CD14-positive monocyte (primary cell): ENCODE measurements at regions not wholly inside any gene's neighbourhood (a gene's known extent, or its start where the extent isn't known, plus 50 kb on each side); places are given as distances from the start of the nearest gene placed in this dataset.

Experiments
- DNase-seq, 3 donors: peaks; one replicate each; pipeline ENCODE4 v3.0.0-alpha.2; 2011 to 2022
- H2AFZ ChIP-seq: 2 replicates; pipeline ENCODE4 v1.6.0; 2012; ENCODE audit warnings: mild to moderate bottlenecking, low read depth, low read length, inconsistent platforms; ENCODE audit not compliant: insufficient read depth, poor library complexity, severe bottlenecking
- H3K27ac ChIP-seq, 2 donors: 1 replicate in 1 of 2; 2 replicates in 1 of 2; pipeline ENCODE4 v1.5.1; 2012 to 2013; ENCODE audit warnings: low read length in 2 of 2, control low read depth in 1 of 2, inconsistent platforms in 1 of 2, low read depth in 1 of 2, mild to moderate bottlenecking in 1 of 2
- H3K27me3 ChIP-seq, 2 donors: one replicate each; pipeline versions ENCODE4 v1.6.0 to v1.6.1; 2011 to 2013; ENCODE audit warnings: low read length in 2 of 2; ENCODE audit not compliant: control insufficient read depth in 2 of 2, insufficient read depth in 2 of 2
- H3K36me3 ChIP-seq, 2 donors: replicated peaks in 1 of 2; 1 replicate in 1 of 2; 2 replicates in 1 of 2; pipeline versions ENCODE4 v1.5.1 to v1.6.1; 2012 to 2013; ENCODE audit warnings: low read length in 2 of 2, control low read depth in 1 of 2, inconsistent platforms in 1 of 2, mild to moderate bottlenecking in 1 of 2; ENCODE audit not compliant: insufficient read depth in 2 of 2, control insufficient read depth in 1 of 2
- H3K4me1 ChIP-seq, 2 donors: 1 replicate in 1 of 2; 2 replicates in 1 of 2; pipeline versions ENCODE4 v1.5.1 to v1.6.1; 2012 to 2013; ENCODE audit warnings: low read length in 2 of 2, control low read depth in 1 of 2, inconsistent platforms in 1 of 2, mild to moderate bottlenecking in 1 of 2, moderate library complexity in 1 of 2; ENCODE audit not compliant: insufficient read depth in 2 of 2, control insufficient read depth in 1 of 2
- H3K4me2 ChIP-seq: replicated peaks from 2 replicates; pipeline ENCODE3; 2012; ENCODE audit warnings: low read length, moderate library complexity, mild to moderate bottlenecking; ENCODE audit not compliant: poor library complexity, severe bottlenecking; ENCODE audit errors: extremely low read depth
- H3K4me3 ChIP-seq, 3 experiments: fragments of 200-600 bp in 1 of 3; sonication (generic) in 1 of 3; replicated peaks in 1 of 3; 1 replicate in 2 of 3; 2 replicates in 1 of 3; pipeline ENCODE4 v1.5.1; 2011 to 2013; ENCODE audit warnings: low read length in 3 of 3, mild to moderate bottlenecking in 3 of 3, control low read depth in 2 of 3, low read depth in 2 of 3, inconsistent platforms in 1 of 3, moderate library complexity in 1 of 3
- H3K79me2 ChIP-seq: 2 replicates; pipeline ENCODE4 v1.6.0; 2012; ENCODE audit warnings: mild to moderate bottlenecking, control low read depth, inconsistent platforms, low read length, moderate library complexity; ENCODE audit not compliant: insufficient read depth
- H3K9ac ChIP-seq: 2 replicates; pipeline ENCODE4 v1.6.0; 2017; ENCODE audit warnings: low read length, mild to moderate bottlenecking; ENCODE audit not compliant: insufficient read depth, poor library complexity, severe bottlenecking
- H3K9me3 ChIP-seq, 2 donors: replicated peaks in 1 of 2; 1 replicate in 1 of 2; 2 replicates in 1 of 2; pipeline versions ENCODE4 v1.5.1 to v1.6.1; 2012 to 2013; ENCODE audit warnings: low read length in 2 of 2, control low read depth in 1 of 2; ENCODE audit not compliant: control insufficient read depth in 1 of 2, insufficient read depth in 1 of 2
- H4K20me1 ChIP-seq: 2 replicates; pipeline ENCODE4 v1.6.0; 2012; ENCODE audit warnings: mild to moderate bottlenecking, low read length, control low read depth, moderate library complexity; ENCODE audit not compliant: insufficient read depth
- H3K27ac Mint-ChIP-seq, 7 donors: one replicate each; pipeline ENCODE4 v1.8.0; 2020; ENCODE audit warnings: mild to moderate bottlenecking in 7 of 7, mixed read lengths in 7 of 7, moderate library complexity in 6 of 7, inconsistent platforms in 2 of 7
- H3K27me3 Mint-ChIP-seq, 3 donors: one replicate each; pipeline ENCODE4 v1.8.0; 2021 to 2022; ENCODE audit warnings: low read depth in 3 of 3, mild to moderate bottlenecking in 3 of 3, mixed read lengths in 3 of 3, moderate library complexity in 3 of 3, inconsistent platforms in 1 of 3
- H3K36me3 Mint-ChIP-seq, 2 donors: one replicate each; pipeline ENCODE4 v1.8.0; 2020; ENCODE audit warnings: mixed read lengths in 2 of 2, inconsistent platforms in 1 of 2, mild to moderate bottlenecking in 1 of 2
- H3K4me1 Mint-ChIP-seq: one replicate; pipeline ENCODE4 v1.8.0; 2020; ENCODE audit warnings: mild to moderate bottlenecking, mixed read lengths
- H3K4me3 Mint-ChIP-seq, 2 donors: one replicate each; pipeline ENCODE4 v1.8.0; 2020; ENCODE audit warnings: mild to moderate bottlenecking in 2 of 2, mixed read lengths in 2 of 2, moderate library complexity in 1 of 2
- H3K9me3 Mint-ChIP-seq, 7 donors: one replicate each; pipeline ENCODE4 v1.8.0; 2020 to 2022; ENCODE audit warnings: mixed read lengths in 7 of 7, mild to moderate bottlenecking in 6 of 7, moderate library complexity in 6 of 7, inconsistent platforms in 2 of 7
- CTCF ChIP-seq: fragments of 200-600 bp; IDR thresholded peaks from one replicate; pipeline ENCODE4 v1.8.0; 2022; ENCODE audit warnings: antibody characterized with exemption, mild to moderate bottlenecking
- WGBS: methylation state at CpG from one replicate; pipeline ENCODE4 v1.1.5; 2013; ENCODE audit warnings: missing lambda C conversion rate; ENCODE audit not compliant: insufficient coverage; 5-methylcytosine and 5-hydroxymethylcytosine counted together
- intact Hi-C, 2 donors: fragments of 100-400 bp; cut with micrococcal nuclease; formaldehyde crosslinking; loops; one replicate each; pipeline versions ENCODE4 v1.15.0 to v1.15.1; 2023

GRCh38 chr20:11748436-11748835 lies 169.3 kb upstream of the BTBD3 start:
- Mint-ChIP-seq H3K27me3 (peaks cover 0 to 1% (median 0%) of the 10 kb centered on the region in 3 donors), H3K4me1 (no peaks in the 10 kb centered on the region), H3K4me3 (no peak overlapping the region), H3K9me3 (peaks cover 0 to 5% (median 0%) of the 10 kb centered on the region in 7 donors), H3K36me3 (no peaks in the 10 kb centered on the region), H3K27ac (no peak overlapping the region)
- TF ChIP-seq CTCF, result no peak
- Histone ChIP-seq H3K9me3 (no peaks in the 10 kb centered on the region), H3K36me3 (no peaks in the 10 kb centered on the region), H3K4me3 (no peak overlapping the region), H3K4me1 (no peaks in the 10 kb centered on the region), H3K27me3 (no peaks in the 10 kb centered on the region), H4K20me1 (no peaks in the 10 kb centered on the region), H3K79me2 (no peaks in the 10 kb centered on the region), H3K27ac (no peak overlapping the region), H2AFZ (no peak overlapping the region), H3K4me2 (no peak overlapping the region), H3K9ac (no peak overlapping the region)
- no peak for DNase-seq
- WGBS, result no CpG with 5 or more reads among the region's 2 CpGs
- intact Hi-C loops, result no loop called here

GRCh38 chr20:11752336-11752735 lies 165.4 kb upstream of the BTBD3 start:
- H3K4me3 Mint-ChIP-seq, result no peak overlapping the region
- intact Hi-C loops, result no loop called here
- Histone ChIP-seq H3K4me1 (no peaks in the 10 kb centered on the region), H3K9ac (no peak overlapping the region), H3K27ac (no peak overlapping the region), H3K27me3 (no peaks in the 10 kb centered on the region), H4K20me1 (no peaks in the 10 kb centered on the region), H3K9me3 (no peaks in the 10 kb centered on the region), H2AFZ (no peak overlapping the region), H3K79me2 (no peaks in the 10 kb centered on the region), H3K36me3 (no peaks in the 10 kb centered on the region), H3K4me3 (no peak overlapping the region), H3K4me2 (no peak overlapping the region)
- H3K4me1 Mint-ChIP-seq, result peaks cover 2% of the 10 kb centered on the region
- no peak for DNase-seq
- no peak overlapping the region for H3K27ac Mint-ChIP-seq
- WGBS, result no CpG with 5 or more reads among the region's 2 CpGs
- TF ChIP-seq CTCF, result no peak
- no peaks in the 10 kb centered on the region for H3K36me3 Mint-ChIP-seq
- no peaks in the 10 kb centered on the region for H3K27me3 Mint-ChIP-seq
- H3K9me3 Mint-ChIP-seq, result peaks cover 0 to 5% (median 1%) of the 10 kb centered on the region in 7 donors
